GM12878 (cell line): ENCODE measurements at regions not wholly inside any gene's neighbourhood (a gene's known extent, or its start where the extent isn't known, plus 50 kb on each side); places are given as distances from the start of the nearest gene placed in this dataset.

ENCODE experiments used
- ATAC-seq: fragments of 200-7000 bp; cut with Tn5 transposase; 3 replicates; pipeline ENCODE4 v1.9.1; 2020; ENCODE audit warnings: mild to moderate bottlenecking, moderate library complexity
- BruUV-seq: library from RNA; stranded (reverse); fragments of 400-500 nt; replicated peaks from 2 replicates; lab custom pipeline; 2021; lab: Mats Ljungman, UMichigan
- CTCF ChIA-PET: fragments of 300-600 bp; sonication (Branson Sonifier 250); formaldehyde crosslinking; extraction: SDS; loops from one replicate; lab custom pipeline; 2021; ENCODE audit warnings: inconsistent platforms; lab: Yijun Ruan, JAX
- POLR2A ChIA-PET: fragments of 350-600 bp; formaldehyde crosslinking; extraction: SDS; loops from one replicate; lab custom pipeline; 2021; ENCODE audit warnings: inconsistent platforms; lab: Charles Lee
- RAD21 ChIA-PET: fragments of 300-600 bp; sonication (Branson Sonifier 250); formaldehyde crosslinking; loops from one replicate; lab custom pipeline; 2023; ENCODE audit warnings: antibody characterized with exemption; ENCODE audit not compliant: unreplicated experiment; lab: Charles Lee
- SMC1A ChIA-PET: fragments of 300-600 bp; sonication (Branson Sonifier 250); formaldehyde crosslinking; loops from one replicate; lab custom pipeline; 2023; ENCODE audit not compliant: unreplicated experiment, uncharacterized antibody; lab: Charles Lee
- DNase-seq: peaks from one replicate; pipeline ENCODE4 v3.0.0-alpha.2; 2011; ENCODE audit warnings: low read depth, low spot score
- FAIRE-seq: peaks from 3 replicates; lab custom pipeline; 2011; peaks lifted over from hg19 to GRCh38; lab: Jason Lieb, UNC
- H2AFZ ChIP-seq: 2 replicates; pipeline ENCODE4 v1.6.0; 2011; ENCODE audit warnings: low read depth, low read length, control low read depth; ENCODE audit not compliant: control insufficient read depth
- H3K27ac ChIP-seq: 2 replicates; pipeline ENCODE4 v1.5.1; 2011; ENCODE audit warnings: control low read depth; ENCODE audit not compliant: control insufficient read depth, insufficient read depth
- H3K27me3 ChIP-seq, 2 experiments: replicated peaks in 1 of 2; 2 replicates each; pipeline versions ENCODE4 v1.6.0 to v1.6.1; 2011; ENCODE audit warnings: low read length in 1 of 2; ENCODE audit not compliant: control insufficient read depth in 2 of 2, insufficient read depth in 2 of 2
- H3K36me3 ChIP-seq, 2 experiments: 2 replicates each; pipeline ENCODE4 v1.5.1; 2011; ENCODE audit warnings: low read length in 1 of 2; ENCODE audit not compliant: control insufficient read depth in 2 of 2, insufficient read depth in 2 of 2
- H3K4me1 ChIP-seq: 2 replicates; pipeline ENCODE4 v1.6.1; 2011; ENCODE audit warnings: mild to moderate bottlenecking, low read length, moderate library complexity, mixed read lengths; ENCODE audit not compliant: control insufficient read depth, insufficient read depth
- H3K4me2 ChIP-seq: 2 replicates; pipeline ENCODE4 v1.6.0; 2011; ENCODE audit warnings: control low read depth; ENCODE audit not compliant: control insufficient read depth, insufficient read depth
- H3K4me3 ChIP-seq: fragments of 200-600 bp; sonication (generic); 2 replicates; pipeline ENCODE4 v1.5.1; 2016
- H3K79me2 ChIP-seq: 2 replicates; pipeline ENCODE4 v1.6.0; 2011; ENCODE audit warnings: low read length; ENCODE audit not compliant: control insufficient read depth, insufficient read depth
- H3K9ac ChIP-seq: 2 replicates; pipeline ENCODE4 v1.8.0; 2011; ENCODE audit warnings: low read length, control low read depth, mixed read lengths; ENCODE audit not compliant: control insufficient read depth, insufficient read depth
- H3K9me3 ChIP-seq: replicated peaks from 3 replicates; pipeline ENCODE4 v1.5.1; 2011; ENCODE audit warnings: mild to moderate bottlenecking, low read length; ENCODE audit not compliant: control insufficient read depth, insufficient read depth
- H4K20me1 ChIP-seq: 2 replicates; pipeline ENCODE4 v1.6.0; 2011; ENCODE audit not compliant: control insufficient read depth, insufficient read depth
- NR2F1 ChIP-seq: fragments of 450-650 bp; conservative IDR thresholded peaks from 2 replicates; pipeline ENCODE4 v1.6.1; 2017; ENCODE audit warnings: mild to moderate bottlenecking
- RCOR1 ChIP-seq: conservative IDR thresholded peaks from 2 replicates; pipeline ENCODE4 v1.6.1; 2012; ENCODE audit warnings: low read depth, low read length, improper control_type of control experiment
- RUNX3 ChIP-seq: IDR thresholded peaks from 2 replicates; pipeline ENCODE4 v1.6.1; 2012; ENCODE audit warnings: low read length, inconsistent platforms
- SKIL ChIP-seq: fragments of 450-650 bp; IDR thresholded peaks from 2 replicates; pipeline ENCODE4 v1.6.1; 2017; ENCODE audit warnings: mild to moderate bottlenecking, low read depth, inconsistent platforms; ENCODE audit not compliant: poor library complexity, severe bottlenecking
- WGBS: methylation state at CpG from one replicate; pipeline ENCODE4 v1.1.6; 2016; ENCODE audit warnings: low lambda C conversion rate; ENCODE audit not compliant: insufficient replicate concordance, insufficient coverage; ENCODE audit errors: missing lambda C conversion rate; 5-methylcytosine and 5-hydroxymethylcytosine counted together
- in situ Hi-C: fragments of 300-500 bp; cut with MboI; formaldehyde crosslinking; loops from 9 replicates; pipeline ENCODE4 v1.14.3; 2018; ENCODE audit warnings: mixed read lengths
- intact Hi-C: fragments of 100-400 bp; cut with micrococcal nuclease; formaldehyde crosslinking; loops from one replicate; pipeline ENCODE4 v1.14.2; 2022; ENCODE audit not compliant: unreplicated experiment

- TF ChIP-seq SKIL: no peak
Observed at GRCh38 chr12:65740506-65740872, 83.8 kb upstream of the HMGA2 start (continued).

GRCh38 chr12:65740873-65741600, 83.2 kb upstream of the HMGA2 start:
- Histone ChIP-seq H3K27ac (no peak overlapping the region), H4K20me1 (no peaks in the 10 kb centered on the region), H3K4me3 (peak overlapping the region; percentile 41; the same call in 1 of the 2 replicates), H3K4me1 (no peaks in the 10 kb centered on the region), H3K27me3 (no peaks in the 10 kb centered on the region; a peak in 1 of 4 replicates), H3K79me2 (no peaks in the 10 kb centered on the region), H2AFZ (peak overlapping the region; percentile 54), H3K4me2 (peak overlapping the region; percentile 46; the same call in 1 of the 2 replicates), H3K9ac (no peak overlapping the region), H3K36me3 (no peaks in the 10 kb centered on the region), H3K9me3 (no peaks in the 10 kb centered on the region)
- SMC1A ChIA-PET: no interaction called here
- POLR2A ChIA-PET: no interaction called here
- intact Hi-C loops: no loop called here
- RAD21 ChIA-PET: no interaction called here
- no TSS peak for BruUV-seq
- TF ChIP-seq RUNX3: peak; percentile 41
- no peak for TF ChIP-seq RCOR1
- 0 out of 2 replicates have a peak, but pooled peaks have one; percentile 21 for TF ChIP-seq NR2F1
- CTCF ChIA-PET: no interaction called here
- FAIRE-seq (no peak), DNase-seq (no peak), ATAC-seq (peak; percentile 96)
- in situ Hi-C loops: no loop called here
- 20% methylated on average over 32 of the region's 42 CpGs for WGBS
